HepG2 (cell line): ENCODE measurements at regions not wholly inside any gene's neighbourhood (a gene's known extent, or its start where the extent isn't known, plus 50 kb on each side); places are given as distances from the start of the nearest gene placed in this dataset.
"Not testable (repeated sequence)": the region's sequence is repeated elsewhere in the genome, so short reads cannot be mapped to it uniquely, and the experiment has no call there.

Experiments
- ATAC-seq: fragments of 200-7000 bp; cut with Tn5 transposase; 3 replicates; pipeline ENCODE4 v1.9.1; 2020; ENCODE audit warnings: mild to moderate bottlenecking, moderate library complexity
- BruUV-seq: library from RNA; stranded (reverse); fragments of 400-500 nt; replicated peaks from 2 replicates; lab custom pipeline; 2021; lab: Mats Ljungman, UMichigan
- CTCF ChIA-PET: fragments of 300-600 bp; formaldehyde crosslinking; extraction: SDS; loops from one replicate; lab custom pipeline; 2021; ENCODE audit warnings: low total read pairs, inconsistent platforms, low intra/inter-chr PET ratio; lab: Yijun Ruan, JAX
- POLR2A ChIA-PET: fragments of 350-600 bp; sonication (Branson Sonifier 250); formaldehyde crosslinking; loops from one replicate; lab custom pipeline; 2020; ENCODE audit warnings: antibody characterized with exemption, inconsistent platforms; lab: Yijun Ruan, JAX
- DNase-seq: peaks from one replicate; pipeline ENCODE4 v3.0.0-alpha.2; 2015; ENCODE audit warnings: low spot score
- FAIRE-seq: peaks from 3 replicates; lab custom pipeline; 2011; peaks lifted over from hg19 to GRCh38; lab: Jason Lieb, UNC
- H2AFZ ChIP-seq: one replicate; pipeline ENCODE4 v1.6.1; 2011; ENCODE audit warnings: low read length, inconsistent platforms
- H3K27ac ChIP-seq: fragments of 300-600 bp; 3 replicates; pipeline ENCODE4 v1.8.0; 2011; ENCODE audit warnings: mixed run types, mild to moderate bottlenecking, mixed read lengths, low read length, inconsistent platforms; ENCODE audit not compliant: insufficient read depth; ENCODE audit errors: extremely low read length
- H3K27me3 ChIP-seq, 2 experiments: fragments of 200-600 bp in 1 of 2; 2 replicates in 1 of 2; 3 replicates in 1 of 2; pipeline versions ENCODE4 v1.6.0 to v1.8.0; 2011; ENCODE audit warnings: low read length in 2 of 2, mild to moderate bottlenecking in 2 of 2, moderate library complexity in 2 of 2, inconsistent platforms in 1 of 2; ENCODE audit not compliant: insufficient read depth in 2 of 2, control insufficient read depth in 1 of 2
- H3K36me3 ChIP-seq, 2 experiments: fragments of 200-600 bp in 1 of 2; replicated peaks in 1 of 2; 2 replicates in 1 of 2; 3 replicates in 1 of 2; pipeline versions ENCODE4 v1.5.1 to v1.8.0; 2011; ENCODE audit warnings: low read length in 2 of 2, inconsistent platforms in 1 of 2; ENCODE audit not compliant: insufficient read depth in 2 of 2, control insufficient read depth in 1 of 2
- H3K4me1 ChIP-seq: 2 replicates; pipeline ENCODE4 v1.5.1; 2012; ENCODE audit warnings: low read length, inconsistent platforms; ENCODE audit not compliant: insufficient read depth
- H3K4me2 ChIP-seq: 2 replicates; pipeline ENCODE4 v1.6.0; 2011; ENCODE audit warnings: low read depth, low read length, inconsistent platforms
- H3K4me3 ChIP-seq, 3 experiments: fragments of 200-600 bp in 1 of 3; sonication (generic), shearing (Covaris generic) in 1 of 3; replicated peaks in 1 of 3; 2 replicates each; pipeline ENCODE4 v1.5.1; 2011 to 2016; ENCODE audit warnings: low read length in 3 of 3, inconsistent platforms in 2 of 3, low read depth in 2 of 3, mild to moderate bottlenecking in 2 of 3, control low read depth in 1 of 3, mixed read lengths in 1 of 3; ENCODE audit not compliant: insufficient read depth in 1 of 3
- H3K79me2 ChIP-seq: one replicate; pipeline ENCODE4 v1.6.1; 2011; ENCODE audit warnings: low read length, inconsistent platforms; ENCODE audit not compliant: insufficient read depth
- H3K9ac ChIP-seq: 2 replicates; pipeline ENCODE4 v1.6.0; 2011; ENCODE audit warnings: mild to moderate bottlenecking, low read depth, low read length, inconsistent platforms; ENCODE audit not compliant: insufficient read depth
- H3K9me3 ChIP-seq: 2 replicates; pipeline ENCODE4 v1.5.1; 2012; ENCODE audit warnings: mild to moderate bottlenecking, low read length
- H4K20me1 ChIP-seq: 2 replicates; pipeline ENCODE4 v1.6.0; 2011; ENCODE audit warnings: inconsistent platforms, mild to moderate bottlenecking, low read length, moderate library complexity; ENCODE audit not compliant: insufficient read depth
- HNRNPLL ChIP-seq: fragments of 200-400 bp; formaldehyde crosslinking; IDR thresholded peaks from 2 replicates; pipeline ENCODE4 v1.6.1; 2017; ENCODE audit warnings: mild to moderate bottlenecking, low read depth, low read length; ENCODE audit not compliant: poor library complexity, severe bottlenecking
- NCOA1 ChIP-seq: sonication (generic); formaldehyde crosslinking; IDR thresholded peaks from 2 replicates; pipeline ENCODE4 v1.9.0; 2021; ENCODE audit warnings: missing genetic modification reagents
- PRMT3 ChIP-seq: sonication (generic); formaldehyde crosslinking; IDR thresholded peaks from 2 replicates; pipeline ENCODE4 v1.8.1; 2022; ENCODE audit warnings: low read depth, mild to moderate bottlenecking, moderate library complexity, missing genetic modification reagents, borderline replicate concordance
- PTBP1 ChIP-seq: fragments of 200-400 bp; formaldehyde crosslinking; IDR thresholded peaks from 2 replicates; pipeline ENCODE4 v1.6.1; 2018; ENCODE audit warnings: low read length, low read depth; ENCODE audit not compliant: poor library complexity, severe bottlenecking
- SIN3A ChIP-seq: IDR thresholded peaks from 2 replicates; pipeline ENCODE4 v1.6.1; 2011; ENCODE audit warnings: low read depth, mild to moderate bottlenecking, control low read depth, low read length, borderline replicate concordance
- ZNF547 ChIP-seq: sonication (generic); formaldehyde crosslinking; IDR thresholded peaks from 2 replicates; pipeline ENCODE4 v1.5.1; 2020; ENCODE audit warnings: mild to moderate bottlenecking, missing genetic modification reagents
- ZNF672 ChIP-seq: sonication (generic); formaldehyde crosslinking; IDR thresholded peaks from 2 replicates; pipeline ENCODE4 v1.8.1; 2022; ENCODE audit warnings: missing genetic modification reagents
- WGBS: methylation state at CpG from one replicate; pipeline ENCODE4 v1.1.6; 2017; ENCODE audit warnings: low lambda C conversion rate; 5-methylcytosine and 5-hydroxymethylcytosine counted together
- in situ Hi-C: cut with HindIII; loops from 2 replicates; pipeline ENCODE4 v1.10.0; 2017; ENCODE audit warnings: low pct_unique_long_range_greater_than_20kb; ENCODE audit not compliant: extremely low pct_ligation_motif_present
- intact Hi-C: fragments of 100-400 bp; cut with micrococcal nuclease; formaldehyde crosslinking; loops from one replicate; pipeline ENCODE4 v1.10.0; 2022; ENCODE audit not compliant: unreplicated experiment
- TF ChIP-seq, protein P1 (sequence below): sonication (generic); formaldehyde crosslinking; IDR thresholded peaks from 2 replicates; pipeline ENCODE4 v1.4.0; 2020; ENCODE audit warnings: low read depth, mild to moderate bottlenecking, missing genetic modification reagents

DNA sequence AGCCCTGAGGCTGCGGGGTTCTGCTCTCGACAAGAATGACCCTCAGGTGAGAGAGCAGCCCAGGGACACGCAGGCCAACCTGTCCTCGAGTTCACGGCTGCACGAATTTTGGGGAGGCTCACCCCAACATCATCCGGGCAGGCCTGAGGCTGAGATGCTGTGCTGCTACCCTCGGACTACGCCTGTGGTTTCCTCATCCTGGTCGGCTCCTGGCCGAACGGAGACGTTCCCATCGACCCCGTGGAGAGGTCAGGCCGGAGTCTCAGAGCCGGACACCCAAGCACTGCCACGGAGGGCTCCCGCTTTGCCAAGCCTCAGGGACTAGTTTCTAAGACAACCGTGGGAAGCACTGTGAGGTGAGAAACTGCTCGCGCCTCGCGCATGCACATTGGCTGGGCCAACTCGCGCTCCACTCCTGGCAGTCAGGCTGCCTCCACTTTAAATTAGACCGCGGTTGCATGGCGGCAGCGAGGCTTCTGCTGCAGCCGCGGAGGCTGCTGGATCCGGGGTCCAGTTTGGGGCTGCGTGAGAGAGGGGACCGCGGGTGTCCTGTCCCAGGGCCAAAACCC is 203.4 kb downstream of the ZNF716 start (continued):
- TF ChIP-seq SIN3A (no peak), HNRNPLL (no peak), PTBP1 (no peak), PRMT3 (CRISPR knock-in tag) (no peak), ZNF547 (CRISPR knock-in tag) (no peak), ZNF672 (CRISPR knock-in tag) (no peak), NCOA1 (no peak)
- TF ChIP-seq, protein P1, sequence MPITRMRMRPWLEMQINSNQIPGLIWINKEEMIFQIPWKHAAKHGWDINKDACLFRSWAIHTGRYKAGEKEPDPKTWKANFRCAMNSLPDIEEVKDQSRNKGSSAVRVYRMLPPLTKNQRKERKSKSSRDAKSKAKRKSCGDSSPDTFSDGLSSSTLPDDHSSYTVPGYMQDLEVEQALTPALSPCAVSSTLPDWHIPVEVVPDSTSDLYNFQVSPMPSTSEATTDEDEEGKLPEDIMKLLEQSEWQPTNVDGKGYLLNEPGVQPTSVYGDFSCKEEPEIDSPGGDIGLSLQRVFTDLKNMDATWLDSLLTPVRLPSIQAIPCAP (CRISPR knock-in tag): no peak

DNA sequence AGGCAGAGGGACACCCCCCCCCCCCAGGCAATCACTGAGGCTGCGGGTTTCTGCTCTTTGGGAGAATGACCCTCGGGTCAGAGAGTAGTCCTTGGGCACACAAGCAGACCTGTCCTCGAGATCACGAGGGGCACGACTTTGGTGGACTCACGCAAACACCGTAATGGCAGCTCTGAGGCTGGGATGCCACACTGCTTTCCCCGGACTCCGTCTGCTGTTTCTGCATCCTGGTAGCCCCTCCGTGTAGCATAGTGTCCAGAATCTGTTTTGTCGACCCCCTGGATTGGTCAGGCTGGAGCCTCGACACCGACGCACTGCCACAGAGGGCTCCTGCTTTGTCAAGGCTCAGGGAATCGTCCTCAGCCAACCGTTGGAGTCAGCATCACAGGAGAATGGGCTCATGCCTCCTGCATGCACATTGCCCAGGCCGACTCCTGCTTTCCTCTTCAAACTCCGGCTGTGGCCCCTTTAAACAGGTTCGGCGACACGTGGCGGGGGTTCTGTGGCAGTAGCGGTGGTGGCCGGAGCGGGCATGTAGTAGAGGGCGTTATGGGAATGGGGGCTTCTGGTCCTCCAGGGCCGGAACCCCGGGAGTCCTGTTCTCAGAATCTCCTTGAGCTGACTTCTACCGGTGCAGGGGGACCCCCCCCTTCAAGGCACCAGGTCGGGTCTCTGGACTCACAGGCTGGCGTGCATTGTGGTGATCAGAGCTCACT is 205.3 kb downstream of the ZNF716 start:
- BruUV-seq, H3K79me2 ChIP-seq, H3K36me3 ChIP-seq, H3K9ac ChIP-seq, DNase-seq, POLR2A ChIA-PET, FAIRE-seq, intact Hi-C loops, H4K20me1 ChIP-seq, H2AFZ ChIP-seq, H3K4me2 ChIP-seq, H3K4me1 ChIP-seq, in situ Hi-C loops, ATAC-seq, H3K27ac ChIP-seq, H3K27me3 ChIP-seq, CTCF ChIA-PET, H3K4me3 ChIP-seq: not testable (repeated sequence)
- H3K9me3 ChIP-seq: peaks cover 86% of the 10 kb centered on the region
- 33% methylated on average over 9 of the region's 31 CpGs for WGBS

DNA sequence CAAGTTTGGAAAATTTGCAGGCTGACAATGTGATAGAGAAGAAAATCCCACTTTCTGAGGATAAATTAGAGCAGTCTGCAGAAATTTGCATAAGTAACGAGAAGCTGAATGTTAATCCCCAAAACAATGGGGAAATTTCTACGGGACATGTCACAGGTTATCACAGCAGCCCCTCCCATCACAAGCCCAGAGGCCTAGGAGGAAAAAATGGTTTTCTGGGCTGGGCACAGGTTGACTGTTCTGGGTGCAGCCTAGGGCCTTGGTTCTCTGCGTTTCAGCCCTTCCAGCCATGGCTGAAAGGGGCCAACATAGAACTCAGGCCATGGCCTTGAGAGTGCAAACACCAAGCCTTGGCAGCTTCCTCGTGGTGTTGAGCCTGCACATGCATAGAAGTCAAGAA is 209.2 kb downstream of the ZNF716 start:
- in situ Hi-C loops, POLR2A ChIA-PET: not testable (repeated sequence)

More for the DNA sequence above, 209.2 kb downstream of the ZNF716 start:
- peaks cover 61% of the 10 kb centered on the region for H3K9me3 ChIP-seq
- H4K20me1 ChIP-seq, H3K4me1 ChIP-seq, FAIRE-seq, ATAC-seq, H3K27me3 ChIP-seq, intact Hi-C loops, H2AFZ ChIP-seq, H3K9ac ChIP-seq, H3K4me2 ChIP-seq, H3K79me2 ChIP-seq, H3K4me3 ChIP-seq, DNase-seq, BruUV-seq, H3K36me3 ChIP-seq, H3K27ac ChIP-seq, CTCF ChIA-PET: not testable (repeated sequence)
- WGBS: 0% methylated on average over 3 of the region's 4 CpGs
